ENCODE measurements at regions not wholly inside any gene's neighbourhood (a gene's known extent, or its start where the extent isn't known, plus 50 kb on each side); places are given as distances from the start of the nearest gene placed in this dataset.

DNA sequence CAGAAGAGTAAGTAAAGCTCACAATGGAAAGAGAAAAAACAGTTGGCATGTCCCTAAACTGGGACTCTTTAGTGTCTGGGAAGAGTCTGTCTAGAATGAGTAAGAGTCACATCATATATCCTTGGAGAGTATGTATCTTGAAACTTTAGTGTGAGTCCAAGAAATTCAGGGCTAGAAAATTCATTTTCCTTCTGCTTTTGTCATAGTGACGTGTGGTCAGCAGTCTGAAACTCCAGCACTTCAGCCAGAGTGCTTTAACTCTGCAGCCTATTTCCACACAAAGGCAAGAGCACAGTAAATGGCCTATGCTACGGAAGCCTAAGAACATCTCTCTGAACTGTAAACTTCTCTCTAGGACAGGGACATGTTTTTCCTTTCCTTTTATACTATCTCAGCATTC is 174.1 kb downstream of the FAM181B start:
- TF ChIP-seq, protein P1, sequence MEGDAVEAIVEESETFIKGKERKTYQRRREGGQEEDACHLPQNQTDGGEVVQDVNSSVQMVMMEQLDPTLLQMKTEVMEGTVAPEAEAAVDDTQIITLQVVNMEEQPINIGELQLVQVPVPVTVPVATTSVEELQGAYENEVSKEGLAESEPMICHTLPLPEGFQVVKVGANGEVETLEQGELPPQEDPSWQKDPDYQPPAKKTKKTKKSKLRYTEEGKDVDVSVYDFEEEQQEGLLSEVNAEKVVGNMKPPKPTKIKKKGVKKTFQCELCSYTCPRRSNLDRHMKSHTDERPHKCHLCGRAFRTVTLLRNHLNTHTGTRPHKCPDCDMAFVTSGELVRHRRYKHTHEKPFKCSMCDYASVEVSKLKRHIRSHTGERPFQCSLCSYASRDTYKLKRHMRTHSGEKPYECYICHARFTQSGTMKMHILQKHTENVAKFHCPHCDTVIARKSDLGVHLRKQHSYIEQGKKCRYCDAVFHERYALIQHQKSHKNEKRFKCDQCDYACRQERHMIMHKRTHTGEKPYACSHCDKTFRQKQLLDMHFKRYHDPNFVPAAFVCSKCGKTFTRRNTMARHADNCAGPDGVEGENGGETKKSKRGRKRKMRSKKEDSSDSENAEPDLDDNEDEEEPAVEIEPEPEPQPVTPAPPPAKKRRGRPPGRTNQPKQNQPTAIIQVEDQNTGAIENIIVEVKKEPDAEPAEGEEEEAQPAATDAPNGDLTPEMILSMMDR (IDR thresholded peaks at IDR 0.05; ENCODE audit: insufficient read depth, low read length, poor library complexity, severe bottlenecking): no peak
- no peaks in the 10 kb centered on the region for H3K36me3 ChIP-seq (ENCODE audit: control insufficient read depth, insufficient read depth, low read length)
- H3K4me3 ChIP-seq (replicated peaks; ENCODE audit: low read depth, low read length): no peak overlapping the region
- no peak for DNase-seq (ENCODE audit: extremely low read depth, insufficient read length)
- no peaks in the 10 kb centered on the region for H3K27me3 ChIP-seq (replicated peaks; ENCODE audit: control insufficient read depth, insufficient read depth, low read length)

DNA sequence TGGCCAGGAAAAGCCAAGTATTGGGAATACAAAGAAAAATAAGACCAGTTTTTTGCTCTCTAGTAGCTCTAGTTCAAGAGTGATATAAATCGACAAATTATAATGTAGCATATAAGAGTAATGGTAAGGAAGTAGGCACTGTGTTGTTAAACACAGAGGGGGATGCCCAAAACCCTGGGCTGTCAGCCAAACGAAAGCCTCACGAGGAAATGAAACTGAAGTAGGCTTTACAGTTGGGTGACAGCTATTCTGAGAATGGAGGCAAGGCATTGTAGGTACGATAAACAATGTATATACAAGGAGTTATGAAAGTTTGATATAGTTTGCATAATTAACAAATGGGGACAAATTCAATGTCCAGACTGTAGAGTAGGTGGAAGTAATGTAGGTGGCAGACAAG is 176.4 kb downstream of the FAM181B start:
- DNase-seq (ENCODE audit: extremely low read depth, insufficient read length): no peak
- no peak overlapping the region for H3K4me3 ChIP-seq (replicated peaks; ENCODE audit: low read depth, low read length)

DNA sequence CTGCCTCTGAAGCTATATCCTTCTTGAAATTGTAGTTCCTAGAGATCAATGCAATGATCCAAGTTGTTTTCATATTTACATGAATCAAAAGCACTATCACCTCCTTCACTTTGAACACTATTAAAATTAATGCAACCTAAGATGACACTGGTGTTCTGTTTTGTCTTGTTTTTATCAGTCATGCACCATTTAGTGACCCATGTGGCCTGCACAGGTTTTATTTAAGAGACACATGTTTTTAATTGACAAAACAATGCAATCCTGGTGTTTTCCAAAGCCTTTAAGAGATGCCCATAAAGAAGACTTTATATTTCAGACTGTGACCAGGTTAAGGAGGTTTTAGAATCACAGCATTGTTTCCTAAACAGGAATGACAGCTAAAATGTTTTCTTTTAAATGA is 177.5 kb downstream of the FAM181B start:
- TF ChIP-seq, protein P1 (IDR thresholded peaks at IDR 0.05; ENCODE audit: insufficient read depth, low read length, poor library complexity, severe bottlenecking): no peak
- H3K36me3 ChIP-seq (ENCODE audit: control insufficient read depth, insufficient read depth, low read length): no peaks in the 10 kb centered on the region
- no peaks in the 10 kb centered on the region for H3K27me3 ChIP-seq (replicated peaks; ENCODE audit: control insufficient read depth, insufficient read depth, low read length)
- no peak overlapping the region for H3K4me3 ChIP-seq (replicated peaks; ENCODE audit: low read depth, low read length)
- DNase-seq (ENCODE audit: extremely low read depth, insufficient read length): no peak

More for the DNA sequence above, 176.4 kb downstream of the FAM181B start:
- TF ChIP-seq, protein P1 (IDR thresholded peaks at IDR 0.05; ENCODE audit: insufficient read depth, low read length, poor library complexity, severe bottlenecking): no peak
- Histone ChIP-seq H3K27me3 (replicated peaks; ENCODE audit: control insufficient read depth, insufficient read depth, low read length) (no peaks in the 10 kb centered on the region), H3K36me3 (ENCODE audit: control insufficient read depth, insufficient read depth, low read length) (no peaks in the 10 kb centered on the region)

DNA sequence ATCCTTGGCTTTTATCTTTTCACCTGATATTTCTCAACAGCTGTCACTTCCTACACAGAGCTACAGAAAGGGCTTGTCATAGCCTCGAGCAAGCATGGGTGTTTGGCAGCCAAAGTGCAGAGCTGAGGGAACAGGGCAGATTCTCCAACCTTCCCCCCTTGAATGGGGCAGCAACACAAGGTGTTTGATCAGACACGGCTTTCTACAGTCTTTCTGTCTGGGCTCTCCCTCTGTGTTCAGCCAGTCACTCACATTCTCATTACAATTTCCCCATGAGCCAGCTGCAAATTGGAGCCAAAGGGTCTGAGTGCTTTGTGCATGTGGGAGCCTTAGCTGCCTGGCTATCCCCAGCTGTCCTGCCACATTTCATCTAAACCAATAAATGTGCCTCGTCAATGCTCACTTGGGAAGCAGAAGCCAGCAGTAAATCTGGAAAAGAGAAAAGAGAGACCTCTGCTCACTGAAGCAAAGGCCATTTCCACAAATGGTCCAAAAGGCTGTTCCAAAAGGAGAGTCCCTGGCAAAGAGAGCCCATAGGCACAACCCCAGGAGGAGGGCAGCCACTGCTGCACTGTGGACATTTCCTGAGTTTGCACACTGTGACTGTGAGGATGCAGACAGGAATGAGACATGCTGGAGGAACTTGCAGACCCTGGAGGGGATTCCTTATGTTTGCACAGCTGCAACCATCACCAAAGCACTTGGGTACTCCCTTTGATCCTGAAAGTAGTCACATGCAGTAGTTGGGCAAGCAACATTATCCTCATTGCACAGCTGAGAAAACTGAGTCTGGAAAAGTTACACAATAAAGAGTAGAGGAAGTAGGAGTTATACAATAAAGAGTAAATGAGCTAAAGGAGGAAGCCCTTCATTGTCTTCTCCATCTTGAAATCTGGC is 186.8 kb downstream of the FAM181B start:
- DNase-seq (ENCODE audit: extremely low read depth, insufficient read length): no peak
- no peaks in the 10 kb centered on the region for H3K27me3 ChIP-seq (replicated peaks; ENCODE audit: control insufficient read depth, insufficient read depth, low read length)
- H3K4me3 ChIP-seq (replicated peaks; ENCODE audit: low read depth, low read length): no peak overlapping the region
- TF ChIP-seq, protein P1 (IDR thresholded peaks at IDR 0.05; ENCODE audit: insufficient read depth, low read length, poor library complexity, severe bottlenecking): no peak
- H3K36me3 ChIP-seq (ENCODE audit: control insufficient read depth, insufficient read depth, low read length): no peaks in the 10 kb centered on the region

DNA sequence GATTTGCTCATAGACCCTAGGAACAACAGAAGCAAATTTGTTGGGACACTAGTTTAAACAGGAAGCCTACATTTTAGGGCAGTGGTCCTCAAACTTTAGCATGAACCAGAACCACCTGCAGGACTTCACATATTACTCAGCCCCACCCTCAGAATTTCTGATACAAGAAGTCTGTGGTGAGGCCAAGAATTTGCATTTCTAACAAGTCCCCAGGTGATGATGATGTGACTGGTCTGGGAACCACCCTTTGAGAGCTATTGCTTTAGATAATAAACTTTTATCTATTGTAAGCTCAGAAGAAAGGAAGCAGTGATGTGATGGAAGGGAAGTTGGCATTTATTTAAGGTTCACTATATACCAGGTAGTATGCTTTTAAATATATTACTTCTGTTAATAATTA is 194.0 kb downstream of the FAM181B start:
- Histone ChIP-seq H3K36me3 (ENCODE audit: control insufficient read depth, insufficient read depth, low read length) (no peaks in the 10 kb centered on the region), H3K4me3 (replicated peaks; ENCODE audit: low read depth, low read length) (no peak overlapping the region), H3K27me3 (replicated peaks; ENCODE audit: control insufficient read depth, insufficient read depth, low read length) (no peaks in the 10 kb centered on the region)
- no peak for DNase-seq (ENCODE audit: extremely low read depth, insufficient read length)
- TF ChIP-seq, protein P1 (IDR thresholded peaks at IDR 0.05; ENCODE audit: insufficient read depth, low read length, poor library complexity, severe bottlenecking): no peak

Measured in GM06990 (cell line).